BLaER1 (cell line): ENCODE measurements at regions not wholly inside any gene's neighbourhood (a gene's known extent, or its start where the extent isn't known, plus 50 kb on each side); places are given as distances from the start of the nearest gene placed in this dataset.
"Not testable (repeated sequence)": the region's sequence is repeated elsewhere in the genome, so short reads cannot be mapped to it uniquely, and the experiment has no call there.

ENCODE experiments used
- H3K27ac ChIP-seq: shearing (Covaris generic); formaldehyde crosslinking; 2 replicates; pipeline ENCODE4 v1.8.1; 2022
- H3K27me3 ChIP-seq: shearing (Covaris generic); formaldehyde crosslinking; 2 replicates; pipeline ENCODE4 v1.8.1; 2022
- H3K36me3 ChIP-seq: shearing (Covaris generic); formaldehyde crosslinking; 2 replicates; pipeline ENCODE4 v1.8.1; 2022
- H3K4me1 ChIP-seq: shearing (Covaris generic); formaldehyde crosslinking; 2 replicates; pipeline ENCODE4 v1.8.1; 2022
- H3K4me2 ChIP-seq: shearing (Covaris generic); formaldehyde crosslinking; 2 replicates; pipeline ENCODE4 v1.8.1; 2022
- H3K4me3 ChIP-seq: shearing (Covaris generic); formaldehyde crosslinking; 2 replicates; pipeline ENCODE4 v1.8.1; 2022
- H3K9ac ChIP-seq: shearing (Covaris generic); formaldehyde crosslinking; 2 replicates; pipeline ENCODE4 v1.8.1; 2022
- H3K9me3 ChIP-seq: shearing (Covaris generic); formaldehyde crosslinking; 2 replicates; pipeline ENCODE4 v1.8.1; 2022
- H4K20me1 ChIP-seq: shearing (Covaris generic); formaldehyde crosslinking; 2 replicates; pipeline ENCODE4 v1.8.1; 2022
- Cebpa-rat ChIP-seq: shearing (Covaris generic); IDR thresholded peaks from 2 replicates; pipeline ENCODE4 v1.8.1; 2022

- H3K27me3 ChIP-seq: no peaks in the 10 kb centered on the region
- no peak overlapping the region for H3K4me3 ChIP-seq
- no peak overlapping the region for H3K4me2 ChIP-seq
- TF ChIP-seq Cebpa-rat: no peak
- H3K4me1 ChIP-seq: peaks cover 3% of the 10 kb centered on the region; the same call in 1 of the 2 replicates
- H4K20me1 ChIP-seq: no peaks in the 10 kb centered on the region
- H3K9ac ChIP-seq: no peak overlapping the region
- no peaks in the 10 kb centered on the region for H3K9me3 ChIP-seq
- H3K27ac ChIP-seq: no peak overlapping the region
- H3K36me3 ChIP-seq: no peaks in the 10 kb centered on the region
These were observed 427.7 kb downstream of the METTL4 start for GRCh38 chr18:2143636-2144035.

DNA sequence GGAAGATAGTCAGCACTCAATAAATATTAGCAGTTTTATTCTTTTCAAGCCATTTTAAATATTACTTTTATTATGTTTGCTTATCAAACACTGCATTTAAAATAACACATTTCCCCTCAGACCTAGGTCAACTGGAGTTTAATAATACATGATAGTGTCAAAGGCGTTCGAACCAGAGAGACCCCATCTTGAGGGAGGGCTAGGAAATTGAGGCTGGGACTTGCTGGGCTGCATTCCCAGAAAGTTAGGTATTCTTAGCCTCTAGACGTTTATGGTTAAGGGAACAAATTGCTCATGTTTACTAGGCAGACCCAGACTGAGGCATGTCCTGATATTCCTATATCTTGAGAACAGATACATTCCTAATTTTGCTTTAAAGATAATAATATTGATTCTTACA is 426.5 kb downstream of the METTL4 start:
- H3K36me3 ChIP-seq: no peaks in the 10 kb centered on the region
- H3K4me2 ChIP-seq: no peak overlapping the region
- no peaks in the 10 kb centered on the region for H3K9me3 ChIP-seq
- H4K20me1 ChIP-seq: no peaks in the 10 kb centered on the region
- H3K27ac ChIP-seq: no peak overlapping the region
- no peak overlapping the region for H3K9ac ChIP-seq
- no peak overlapping the region for H3K4me3 ChIP-seq
- no peak for TF ChIP-seq Cebpa-rat
- H3K4me1 ChIP-seq: peaks cover 9% of the 10 kb centered on the region; the same call in 1 of the 2 replicates
- no peaks in the 10 kb centered on the region for H3K27me3 ChIP-seq

GRCh38 chr18:2146092-2146491 is 425.2 kb downstream of the METTL4 start:
- Histone ChIP-seq H3K36me3 (no peaks in the 10 kb centered on the region), H4K20me1 (no peaks in the 10 kb centered on the region), H3K27me3 (no peaks in the 10 kb centered on the region), H3K27ac (no peak overlapping the region), H3K4me1 (peaks cover 9% of the 10 kb centered on the region; the same call in 1 of the 2 replicates), H3K9ac (no peak overlapping the region), H3K9me3 (no peaks in the 10 kb centered on the region), H3K4me2 (no peak overlapping the region), H3K4me3 (no peak overlapping the region)
- TF ChIP-seq Cebpa-rat: no peak

- Histone ChIP-seq H3K9me3 (no peaks in the 10 kb centered on the region), H3K4me2 (no peak overlapping the region), H3K4me3 (no peak overlapping the region), H3K27ac (no peak overlapping the region), H3K4me1 (peaks cover 9% of the 10 kb centered on the region; the same call in 1 of the 2 replicates), H4K20me1 (no peaks in the 10 kb centered on the region), H3K9ac (no peak overlapping the region), H3K36me3 (no peaks in the 10 kb centered on the region), H3K27me3 (no peaks in the 10 kb centered on the region)
- TF ChIP-seq Cebpa-rat: no peak
These were observed 424.6 kb downstream of the METTL4 start for GRCh38 chr18:2146754-2147153.

DNA sequence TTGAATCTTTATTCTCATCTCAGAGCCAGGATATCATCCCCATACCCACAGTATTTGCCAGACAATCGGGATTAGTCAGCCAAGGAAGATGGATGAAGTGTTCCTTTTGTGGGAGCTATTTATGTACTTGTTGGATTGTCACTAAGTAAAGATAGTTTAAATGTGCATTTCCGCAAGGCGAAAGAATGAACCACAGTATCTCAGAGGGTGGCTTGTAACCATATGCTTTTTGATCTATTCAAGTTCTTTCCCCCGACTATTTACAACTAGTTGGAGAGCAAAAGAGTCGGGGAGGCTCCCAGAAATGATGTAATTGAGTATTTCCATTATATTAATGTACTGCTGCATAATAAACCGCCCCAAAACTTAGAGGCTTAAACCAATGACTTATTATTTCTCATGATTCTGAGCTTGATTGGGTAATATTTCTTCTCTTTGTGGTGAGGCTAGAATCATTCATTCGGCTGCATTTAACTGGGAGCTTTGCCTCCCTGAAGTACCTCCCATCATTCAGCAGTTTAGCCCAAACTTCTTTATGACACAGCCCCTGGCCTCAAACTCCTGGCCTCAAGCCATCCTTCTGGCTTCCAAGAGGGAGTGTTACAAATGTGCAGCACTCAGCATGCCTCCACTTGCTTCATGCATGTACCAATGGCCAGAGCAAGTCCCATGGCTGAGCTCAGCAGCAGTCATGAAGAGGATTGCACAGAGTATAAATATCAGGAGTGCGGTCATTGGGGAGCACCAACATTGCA is 423.7 kb downstream of the METTL4 start:
- H3K4me3 ChIP-seq: no peak overlapping the region
- peaks cover 9% of the 10 kb centered on the region; the same call in 1 of the 2 replicates for H3K4me1 ChIP-seq
- no peak for TF ChIP-seq Cebpa-rat
- no peak overlapping the region for H3K9ac ChIP-seq
- H3K27ac ChIP-seq: no peak overlapping the region
- no peaks in the 10 kb centered on the region for H3K36me3 ChIP-seq
- no peaks in the 10 kb centered on the region for H3K9me3 ChIP-seq
- no peak overlapping the region for H3K4me2 ChIP-seq
- no peaks in the 10 kb centered on the region for H4K20me1 ChIP-seq
- no peaks in the 10 kb centered on the region for H3K27me3 ChIP-seq

GRCh38 chr18:2148823-2149222 is 422.5 kb downstream of the METTL4 start:
- no peak for TF ChIP-seq Cebpa-rat
- Histone ChIP-seq H3K4me2 (no peak overlapping the region), H3K4me3 (no peak overlapping the region), H3K4me1 (peaks cover 9% of the 10 kb centered on the region; the same call in 1 of the 2 replicates), H4K20me1 (no peaks in the 10 kb centered on the region), H3K9me3 (no peaks in the 10 kb centered on the region), H3K36me3 (no peaks in the 10 kb centered on the region), H3K27me3 (no peaks in the 10 kb centered on the region), H3K27ac (no peak overlapping the region), H3K9ac (no peak overlapping the region)

DNA sequence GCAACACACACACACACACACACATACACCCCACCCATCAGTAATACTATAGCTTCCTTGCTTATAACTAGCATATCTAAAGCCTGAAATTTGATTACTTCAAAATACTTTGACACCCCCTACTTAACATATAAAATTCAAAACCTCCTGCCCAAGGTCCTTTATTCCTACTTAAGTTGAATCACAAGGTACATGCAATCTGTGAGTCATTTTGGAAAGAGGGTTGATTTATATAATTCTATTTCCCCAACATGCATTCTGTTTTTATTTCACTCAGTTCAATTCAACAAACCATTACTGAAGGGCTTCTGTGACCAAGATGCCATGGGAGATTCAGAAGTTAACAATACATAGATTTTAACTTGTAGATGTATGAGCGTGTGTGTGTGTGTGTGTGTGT is 420.7 kb downstream of the METTL4 start:
- no peak overlapping the region for H3K4me3 ChIP-seq
- TF ChIP-seq Cebpa-rat: no peak
- no peak overlapping the region for H3K4me2 ChIP-seq
- H3K4me1 ChIP-seq: peaks cover 9% of the 10 kb centered on the region; the same call in 1 of the 2 replicates
- no peaks in the 10 kb centered on the region for H3K36me3 ChIP-seq
- no peaks in the 10 kb centered on the region for H3K9me3 ChIP-seq
- H3K27ac ChIP-seq: no peak overlapping the region
- no peak overlapping the region for H3K9ac ChIP-seq
- no peaks in the 10 kb centered on the region for H3K27me3 ChIP-seq
- no peaks in the 10 kb centered on the region for H4K20me1 ChIP-seq

- Histone ChIP-seq H3K4me3 (no peak overlapping the region), H3K4me1 (no peaks in the 10 kb centered on the region; the same call in 1 of the 2 replicates), H3K27me3 (no peaks in the 10 kb centered on the region), H3K36me3 (no peaks in the 10 kb centered on the region), H4K20me1 (no peaks in the 10 kb centered on the region), H3K27ac (no peak overlapping the region), H3K4me2 (no peak overlapping the region), H3K9ac (no peak overlapping the region), H3K9me3 (peaks cover 6% of the 10 kb centered on the region; the same call in 1 of the 2 replicates)
- TF ChIP-seq Cebpa-rat: no peak
These were observed 417.0 kb downstream of the METTL4 start for GRCh38 chr18:2154278-2154677.

GRCh38 chr18:2164644-2165550 is 406.4 kb downstream of the METTL4 start:
- H3K4me2 ChIP-seq: no peak overlapping the region
- H3K27me3 ChIP-seq: no peaks in the 10 kb centered on the region
- TF ChIP-seq Cebpa-rat: no peak
- H3K9me3 ChIP-seq: no peaks in the 10 kb centered on the region
- no peaks in the 10 kb centered on the region for H3K4me1 ChIP-seq
- no peaks in the 10 kb centered on the region for H3K36me3 ChIP-seq
- H4K20me1 ChIP-seq: no peaks in the 10 kb centered on the region
- H3K27ac ChIP-seq: no peak overlapping the region
- H3K4me3 ChIP-seq: no peak overlapping the region
- H3K9ac ChIP-seq: no peak overlapping the region

DNA sequence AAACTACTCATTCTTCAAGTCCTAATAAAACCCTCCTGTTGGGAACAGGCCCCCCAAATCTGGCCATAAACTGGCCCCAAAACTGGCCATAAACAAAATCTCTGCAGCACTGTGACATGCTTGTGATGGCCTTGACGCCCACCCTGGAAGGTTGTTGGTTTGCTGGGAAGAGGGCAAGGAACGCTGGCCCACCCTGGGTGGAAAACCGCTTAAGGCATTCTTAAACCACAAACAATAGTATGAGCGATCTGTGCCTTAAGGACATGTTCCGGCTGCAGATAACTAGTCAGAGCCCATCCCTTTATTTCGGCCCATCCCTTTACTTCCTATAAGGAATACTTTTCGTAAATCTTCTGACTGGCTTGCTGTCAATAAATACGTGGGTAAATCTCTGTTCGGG is 404.4 kb downstream of the METTL4 start:
- H3K9me3 ChIP-seq, H4K20me1 ChIP-seq, H3K4me1 ChIP-seq, H3K4me2 ChIP-seq, H3K4me3 ChIP-seq, H3K9ac ChIP-seq, H3K27me3 ChIP-seq, H3K36me3 ChIP-seq, H3K27ac ChIP-seq: not testable (repeated sequence)
